HG03457 (cell line): ENCODE measurements at regions not wholly inside any gene's neighbourhood (a gene's known extent, or its start where the extent isn't known, plus 50 kb on each side); places are given as distances from the start of the nearest gene placed in this dataset.

Experiments
- ATAC-seq: cut with Tn5 transposase; IDR thresholded peaks from one replicate; pipeline ENCODE4 v1.9.1; 2021; ENCODE audit warnings: moderate number of reproducible peaks; ENCODE audit not compliant: unreplicated experiment

GRCh38 chr4:128341634-128342033 lies 54.0 kb upstream of the PGRMC2 start:
- ATAC-seq: no peak

DNA sequence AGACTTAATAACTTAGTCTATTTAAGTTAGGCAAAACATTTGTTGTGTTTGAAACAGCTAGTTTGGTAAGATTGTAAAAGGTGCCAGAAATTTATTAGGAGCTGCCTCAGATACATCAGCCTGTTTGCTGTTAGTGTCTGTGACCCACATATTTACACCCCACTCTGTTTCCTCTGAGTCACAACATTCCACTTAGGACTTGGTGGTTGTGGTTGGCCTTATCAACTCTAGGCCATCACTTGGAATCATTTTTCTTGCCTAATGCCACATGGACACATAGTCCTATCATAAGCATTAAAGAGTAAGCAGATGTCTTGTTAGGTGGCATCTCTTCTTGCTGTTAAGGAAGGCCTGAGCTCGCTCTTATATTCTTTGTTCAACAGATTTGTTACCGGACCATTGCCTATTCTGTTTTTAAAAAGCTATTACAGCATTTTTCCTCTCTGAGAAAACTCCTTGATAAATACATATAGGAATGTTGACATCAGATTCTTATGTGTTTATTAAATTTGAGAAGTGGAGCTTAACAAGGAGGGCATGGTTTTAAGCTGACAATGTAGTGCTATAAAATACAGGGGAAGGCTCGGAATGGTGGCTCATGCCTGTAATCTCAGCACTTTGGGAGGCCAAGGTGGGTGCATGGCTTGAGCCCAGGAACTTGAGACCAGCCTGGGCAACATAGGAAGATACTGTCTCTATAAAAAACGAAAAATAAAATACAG lies 51.2 kb upstream of the PGRMC2 start:
- ATAC-seq: no peak

DNA sequence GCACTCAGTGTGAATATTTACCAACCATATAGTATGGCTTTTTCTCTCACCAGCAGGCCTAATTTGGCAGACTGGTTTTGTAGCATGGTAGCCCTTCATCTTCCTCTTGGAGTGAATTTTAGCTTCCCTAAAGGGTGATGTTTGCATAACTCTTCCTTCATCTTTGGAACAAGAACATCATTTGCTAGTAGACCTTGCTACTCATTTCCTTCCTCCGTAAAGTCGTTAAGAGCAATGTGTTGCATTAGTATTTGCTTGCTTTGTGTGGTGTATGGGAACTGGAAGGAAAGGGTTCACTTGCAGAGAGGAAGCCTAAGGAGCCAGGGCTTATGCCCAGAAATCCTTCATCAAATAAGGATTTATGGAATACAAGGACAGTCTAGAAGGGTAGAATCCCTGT lies 50.2 kb upstream of the PGRMC2 start:
- ATAC-seq: no peak
